Lower lobe of right lung (tissue), 2 donors: ENCODE measurements at regions not wholly inside any gene's neighbourhood (a gene's known extent, or its start where the extent isn't known, plus 50 kb on each side); places are given as distances from the start of the nearest gene placed in this dataset.

Source experiments
- ATAC-seq, 2 donors: fragments of 200-7000 bp; cut with Tn5 transposase; one replicate each; pipeline ENCODE4 v1.9.1; 2020 to 2022; ENCODE audit warnings: mild to moderate bottlenecking in 2 of 2, moderate library complexity in 2 of 2
- DNase-seq: peaks from one replicate; pipeline ENCODE4 v3.0.0-alpha.2; 2020
- H3K27ac ChIP-seq: fragments of 200-600 bp; one replicate; pipeline ENCODE4 v1.8.0; 2022
- H3K27me3 ChIP-seq: fragments of 200-600 bp; one replicate; pipeline ENCODE4 v1.8.0; 2022; ENCODE audit warnings: low read depth
- H3K36me3 ChIP-seq: fragments of 200-600 bp; one replicate; pipeline ENCODE4 v1.8.0; 2022; ENCODE audit warnings: mild to moderate bottlenecking
- H3K4me1 ChIP-seq: fragments of 200-600 bp; one replicate; pipeline ENCODE4 v1.8.0; 2022
- H3K4me3 ChIP-seq: fragments of 200-600 bp; one replicate; pipeline ENCODE4 v1.8.0; 2022; ENCODE audit warnings: mild to moderate bottlenecking
- H3K9me3 ChIP-seq: fragments of 200-600 bp; one replicate; pipeline ENCODE4 v1.8.0; 2022
- CTCF ChIP-seq: fragments of 200-600 bp; IDR thresholded peaks from one replicate; pipeline ENCODE4 v1.8.0; 2022; ENCODE audit warnings: antibody characterized with exemption, mild to moderate bottlenecking
- intact Hi-C: fragments of 100-400 bp; cut with DNase I; formaldehyde crosslinking; loops from one replicate; pipeline ENCODE4 v1.11.0; 2022
- donor health status: DM: no; HTN: yes; CAD: no; lungs with severe emphysema.

- Histone ChIP-seq H3K27me3 (peaks cover 11% of the 10 kb centered on the region), H3K4me3 (no peak overlapping the region), H3K4me1 (no peaks in the 10 kb centered on the region), H3K27ac (no peak overlapping the region), H3K9me3 (no peaks in the 10 kb centered on the region), H3K36me3 (no peaks in the 10 kb centered on the region)
- no peak for ATAC-seq
- DNase-seq = no peak
- intact Hi-C loops = no loop called here
- no peak for TF ChIP-seq CTCF
Measured at GRCh38 chr22:34943830-34944229, 122.1 kb upstream of the ISX start.

- no peak overlapping the region for H3K27ac ChIP-seq
- peaks cover 12% of the 10 kb centered on the region for H3K27me3 ChIP-seq
- no peak overlapping the region for H3K4me3 ChIP-seq
- H3K36me3 ChIP-seq = no peaks in the 10 kb centered on the region
- H3K9me3 ChIP-seq = no peaks in the 10 kb centered on the region
- no peak for TF ChIP-seq CTCF
- intact Hi-C loops = no loop called here
- H3K4me1 ChIP-seq = no peaks in the 10 kb centered on the region
- ATAC-seq = no peak
- DNase-seq = no peak
Measured at GRCh38 chr22:34946339-34946985, 119.5 kb upstream of the ISX start.

GRCh38 chr22:34950489-34950888, 115.5 kb upstream of the ISX start:
- intact Hi-C loops = no loop called here
- no peak for DNase-seq
- Histone ChIP-seq H3K27ac (no peak overlapping the region), H3K4me3 (no peak overlapping the region), H3K4me1 (no peaks in the 10 kb centered on the region), H3K36me3 (no peaks in the 10 kb centered on the region), H3K9me3 (no peaks in the 10 kb centered on the region), H3K27me3 (peaks cover 4% of the 10 kb centered on the region)
- TF ChIP-seq CTCF = no peak
- ATAC-seq = no peak

- Histone ChIP-seq H3K27ac (no peak overlapping the region), H3K4me1 (no peaks in the 10 kb centered on the region), H3K27me3 (peaks cover 4% of the 10 kb centered on the region), H3K36me3 (no peaks in the 10 kb centered on the region), H3K9me3 (no peaks in the 10 kb centered on the region), H3K4me3 (no peak overlapping the region)
- ATAC-seq (no peak), DNase-seq (no peak)
- TF ChIP-seq CTCF = no peak
- intact Hi-C loops = no loop called here
Measured at GRCh38 chr22:34951212-34951611, 114.7 kb upstream of the ISX start.

GRCh38 chr22:34960005-34960404, 106.0 kb upstream of the ISX start:
- TF ChIP-seq CTCF = no peak
- DNase-seq (no peak), ATAC-seq (no peak)
- Histone ChIP-seq H3K4me3 (no peak overlapping the region), H3K27ac (no peak overlapping the region), H3K27me3 (peaks cover 6% of the 10 kb centered on the region), H3K36me3 (no peaks in the 10 kb centered on the region), H3K9me3 (no peaks in the 10 kb centered on the region), H3K4me1 (no peaks in the 10 kb centered on the region)
- intact Hi-C loops = no loop called here
